NT2/D1 (cell line): ENCODE measurements at regions not wholly inside any gene's neighbourhood (a gene's known extent, or its start where the extent isn't known, plus 50 kb on each side); places are given as distances from the start of the nearest gene placed in this dataset.

ENCODE experiments used
- YY1 ChIP-seq: IDR thresholded peaks from 2 replicates; pipeline ENCODE4 v1.6.1; 2011; ENCODE audit not compliant: insufficient read length, insufficient read depth
- ZNF274 ChIP-seq: IDR thresholded peaks from 2 replicates; pipeline ENCODE4 v1.6.1; 2011; ENCODE audit warnings: mild to moderate bottlenecking, low read depth, low read length

DNA sequence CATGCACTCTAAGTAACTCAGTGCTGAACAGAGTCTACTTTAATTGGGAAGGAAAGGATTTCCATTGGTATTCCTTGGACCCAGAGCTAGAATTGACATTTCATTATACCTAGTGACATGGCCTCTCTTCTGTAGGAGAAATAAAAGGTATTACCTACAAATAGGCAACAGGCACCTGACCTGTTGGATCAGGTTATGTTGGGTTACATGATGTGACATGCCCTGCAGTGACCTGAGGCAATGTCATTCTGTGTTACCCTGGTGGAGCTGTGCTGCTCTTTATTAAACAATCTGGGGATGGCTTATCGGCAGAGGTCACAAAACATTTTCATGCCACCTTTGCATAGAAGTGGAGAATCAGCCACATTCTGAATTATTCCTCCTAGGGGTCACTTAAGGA lies 427.7 kb downstream of the MDFIC start:
- TF ChIP-seq ZNF274 (no peak), YY1 (no peak)
